HG03097 (cell line): ENCODE measurements at regions not wholly inside any gene's neighbourhood (a gene's known extent, or its start where the extent isn't known, plus 50 kb on each side); places are given as distances from the start of the nearest gene placed in this dataset.

Experiments
- ATAC-seq: cut with Tn5 transposase; IDR thresholded peaks from one replicate; pipeline ENCODE4 v1.9.1; 2021; ENCODE audit not compliant: unreplicated experiment, low FRiP score

GRCh38 chr18:11324956-11325882, 175.8 kb upstream of the PIEZO2 start:
- peak; percentile 90 for ATAC-seq

DNA sequence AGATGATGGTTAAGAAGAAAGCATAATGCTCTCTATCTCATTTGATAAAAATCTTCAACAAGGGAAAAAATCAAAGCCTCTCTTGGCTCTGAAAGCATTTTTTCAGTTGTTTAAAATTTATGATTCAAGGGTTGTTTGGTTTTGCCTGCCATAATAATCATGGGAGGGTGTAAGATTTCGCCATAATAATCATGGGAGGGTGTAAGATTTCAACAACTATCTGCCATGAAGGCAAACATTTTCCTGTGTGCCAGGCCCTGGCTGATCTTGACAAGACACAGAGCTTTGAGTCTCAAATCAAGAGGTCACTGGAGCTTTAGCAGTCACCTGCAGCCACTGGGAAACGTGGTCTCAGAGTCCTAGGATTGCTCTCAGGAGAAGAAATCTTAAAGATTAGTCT, 175.1 kb upstream of the PIEZO2 start:
- no peak for ATAC-seq

DNA sequence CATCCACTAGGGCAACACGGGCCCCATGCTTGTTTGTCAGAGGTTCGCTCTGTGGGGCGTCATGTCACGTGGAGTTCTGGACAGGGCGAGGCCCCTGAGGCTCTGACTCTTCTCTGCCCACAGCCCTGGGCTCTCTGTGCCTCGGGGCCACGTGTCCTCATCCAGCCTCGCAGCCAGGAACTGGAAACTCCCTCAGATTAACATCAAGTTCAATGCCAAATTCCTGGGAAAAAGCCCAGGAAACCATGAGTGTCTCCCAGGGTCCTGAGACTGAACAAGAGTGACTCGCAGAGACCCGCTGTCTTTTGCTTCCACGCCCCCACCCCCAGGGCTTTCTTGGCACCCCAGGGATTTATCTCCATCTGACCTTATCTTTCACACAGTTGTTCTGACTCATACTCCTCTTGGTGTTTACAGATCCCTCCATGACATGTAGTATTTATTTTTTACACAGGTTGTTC, 174.0 kb upstream of the PIEZO2 start:
- ATAC-seq = no peak

GRCh38 chr18:11322716-11323115, 173.3 kb upstream of the PIEZO2 start:
- ATAC-seq = no peak

- ATAC-seq = no peak
These were observed 172.6 kb upstream of the PIEZO2 start for GRCh38 chr18:11322006-11322405.

DNA sequence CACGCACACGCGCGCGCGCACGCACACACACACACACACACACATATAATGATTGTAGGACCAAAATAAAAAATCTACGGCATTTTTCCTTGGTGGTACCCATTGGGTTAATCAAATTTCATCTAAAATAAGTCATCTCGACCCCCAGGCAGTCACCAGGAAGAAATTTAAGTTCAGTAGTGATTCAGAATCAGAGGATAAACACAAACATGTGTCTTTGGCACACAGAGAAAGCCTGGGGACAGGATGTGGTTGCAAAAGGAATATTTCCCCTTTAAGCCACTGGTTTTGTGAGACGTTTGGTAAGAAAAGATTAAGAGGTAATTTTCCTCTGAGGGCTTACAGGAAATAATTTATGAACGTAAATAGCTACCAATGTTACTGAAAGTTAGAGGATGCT, 171.6 kb upstream of the PIEZO2 start:
- no peak for ATAC-seq

- no peak for ATAC-seq
These were observed 167.2 kb upstream of the PIEZO2 start for GRCh38 chr18:11316546-11316945.

- no peak for ATAC-seq
These were observed 161.2 kb upstream of the PIEZO2 start for GRCh38 chr18:11310476-11311086.

DNA sequence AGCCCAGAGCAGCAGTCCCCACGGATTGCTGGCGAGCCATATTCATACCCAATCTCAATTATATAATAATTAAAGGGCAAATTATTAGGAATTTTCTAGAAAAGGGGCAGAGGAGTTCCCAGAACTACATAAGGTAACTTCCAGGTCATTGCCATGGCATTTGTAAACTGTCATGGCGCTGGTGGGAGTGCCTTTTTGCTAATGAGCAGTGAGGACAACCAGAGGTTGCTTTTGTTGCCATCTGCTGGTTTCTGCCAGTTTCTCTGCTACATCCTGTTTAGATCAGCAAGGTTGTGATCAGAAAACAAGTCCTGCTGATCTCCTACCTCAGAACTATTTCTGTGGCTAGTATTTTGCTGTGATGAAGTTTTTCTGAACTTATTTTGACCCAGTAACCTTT, 159.8 kb upstream of the PIEZO2 start:
- ATAC-seq = no peak

DNA sequence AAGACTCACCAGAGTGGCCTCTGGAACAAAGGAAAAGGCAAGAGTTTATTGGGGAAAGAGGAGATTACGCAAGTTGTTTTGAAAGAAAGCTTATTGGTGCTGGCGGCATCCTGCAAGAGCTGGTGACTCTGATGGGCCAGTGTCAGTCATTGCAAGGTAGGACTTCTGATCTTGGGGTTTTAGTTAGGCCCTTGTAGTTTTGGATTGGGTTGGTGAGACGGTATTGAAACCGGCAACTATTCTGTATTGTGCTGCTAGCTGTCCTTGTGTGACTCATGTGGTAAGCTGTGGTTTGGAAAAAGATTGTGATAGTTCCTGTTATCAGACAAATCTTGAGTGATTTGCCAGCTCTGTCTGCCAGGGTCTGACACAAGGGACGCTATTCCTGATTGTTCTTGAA, 159.1 kb upstream of the PIEZO2 start:
- no peak for ATAC-seq

DNA sequence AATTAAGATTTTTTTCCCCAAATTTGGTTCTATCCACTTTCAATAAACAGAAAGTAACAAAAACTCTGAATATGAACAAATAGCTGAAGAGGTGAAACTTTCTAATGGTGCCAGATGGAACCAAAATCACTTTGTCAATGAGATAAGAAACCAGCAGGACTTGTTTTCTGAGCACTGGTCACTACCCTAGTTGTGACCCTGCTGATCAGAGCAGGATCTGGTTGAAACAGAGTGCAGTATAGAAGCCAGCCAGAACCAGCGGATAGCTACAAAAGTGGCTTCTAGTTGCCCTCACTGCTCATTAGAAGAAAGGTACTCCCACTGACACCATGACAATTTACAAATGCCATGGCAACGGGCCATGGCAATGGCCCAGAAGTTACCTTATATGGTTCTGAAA, 158.3 kb upstream of the PIEZO2 start:
- no peak for ATAC-seq

DNA sequence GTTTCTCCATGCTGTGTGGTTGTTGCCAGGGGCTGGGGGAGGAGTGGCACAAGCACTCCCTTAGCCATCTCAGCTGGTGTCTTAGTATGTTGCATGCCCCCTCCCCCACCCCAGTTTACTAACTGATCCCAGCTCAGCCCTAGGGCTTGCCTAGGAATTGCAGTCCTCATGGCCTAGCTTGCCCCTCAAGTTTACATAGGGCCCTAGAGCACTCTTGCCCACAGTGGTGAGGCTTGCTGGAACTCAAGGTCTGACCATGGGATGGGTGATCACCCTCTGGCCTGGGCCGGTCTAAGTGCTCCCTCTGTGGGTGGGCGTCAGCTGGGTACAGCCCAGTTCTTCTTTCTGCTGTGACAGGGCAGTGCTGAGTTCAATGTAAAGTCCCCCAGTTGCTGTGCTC, 156.1 kb upstream of the PIEZO2 start:
- ATAC-seq = no peak

GRCh38 chr18:11304928-11305327, 155.6 kb upstream of the PIEZO2 start:
- no peak for ATAC-seq

DNA sequence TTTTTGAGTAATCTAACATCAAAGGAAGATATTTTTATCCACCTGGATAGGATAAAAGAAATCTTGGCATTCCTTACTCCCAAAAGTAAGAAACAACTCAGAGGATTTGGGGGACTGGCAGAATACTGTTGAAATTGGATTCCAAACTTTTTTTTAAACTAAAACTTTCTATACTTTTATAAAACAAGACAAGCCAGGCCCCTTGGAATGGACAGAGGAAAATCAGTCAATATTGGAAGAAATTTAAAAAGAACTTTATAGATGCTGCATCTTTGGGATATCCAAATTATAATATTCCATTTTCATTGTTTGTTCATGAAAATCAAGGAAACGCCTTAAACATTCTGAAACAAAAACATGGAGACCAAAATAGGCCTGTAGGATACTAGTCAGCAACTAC, 147.6 kb upstream of the PIEZO2 start:
- no peak for ATAC-seq

GRCh38 chr18:11293794-11294193, 144.4 kb upstream of the PIEZO2 start:
- no peak for ATAC-seq

DNA sequence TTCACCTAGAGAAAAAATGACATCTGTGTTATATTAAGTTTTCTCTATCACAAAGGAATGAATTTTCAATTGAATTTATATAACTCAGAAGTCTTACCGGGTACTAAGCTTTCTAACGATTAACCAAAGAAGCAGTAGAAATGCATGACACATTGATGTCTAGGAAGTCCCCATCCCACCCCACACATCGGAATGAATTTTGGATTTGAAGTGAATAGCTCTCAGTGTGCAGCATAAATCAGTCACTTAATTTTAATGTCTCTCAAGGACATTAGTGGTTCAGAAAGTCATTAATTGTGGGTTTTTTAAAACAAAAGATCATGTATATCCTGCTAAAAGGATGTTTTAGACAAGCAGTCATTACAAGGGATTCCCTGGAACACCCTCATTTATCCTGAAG, 141.4 kb upstream of the PIEZO2 start:
- ATAC-seq = no peak

DNA sequence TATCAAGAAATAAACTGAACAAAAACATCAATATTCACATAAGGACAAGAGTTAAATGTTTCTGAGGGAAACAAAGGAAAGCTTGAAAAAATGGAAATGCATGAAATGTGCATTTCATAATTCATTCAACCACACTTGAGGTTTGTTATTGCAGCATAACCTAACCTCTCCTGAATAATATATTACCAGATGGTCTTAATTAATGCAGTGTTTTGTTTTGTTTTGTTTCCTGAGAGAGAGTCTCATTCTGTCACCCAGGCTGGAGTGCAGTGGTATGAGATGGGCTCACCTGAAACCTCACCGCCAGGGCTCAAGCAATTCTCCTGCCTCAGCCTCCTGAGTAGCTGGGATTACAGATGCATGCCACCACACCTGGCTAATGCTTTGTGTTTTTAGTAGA, 139.9 kb upstream of the PIEZO2 start:
- ATAC-seq = no peak

GRCh38 chr18:11288401-11288800, 139.0 kb upstream of the PIEZO2 start:
- ATAC-seq = no peak

- ATAC-seq = no peak
These were observed 137.1 kb upstream of the PIEZO2 start for GRCh38 chr18:11286431-11286830.

- no peak for ATAC-seq
These were observed 135.4 kb upstream of the PIEZO2 start for GRCh38 chr18:11284811-11285210.

GRCh38 chr18:11284349-11284748, 135.0 kb upstream of the PIEZO2 start:
- ATAC-seq = no peak
